OCI-LY1 (cell line): ENCODE measurements at regions not wholly inside any gene's neighbourhood (a gene's known extent, or its start where the extent isn't known, plus 50 kb on each side); places are given as distances from the start of the nearest gene placed in this dataset.

Experiments used
- EZH2 ChIP-seq: fragments of 200-600 bp; sonication (generic), shearing (Covaris generic); IDR thresholded peaks from 2 replicates; pipeline ENCODE4 v1.8.0; 2017; ENCODE audit warnings: borderline replicate concordance, mixed run types, mild to moderate bottlenecking, antibody characterized with exemption, low read length, moderate library complexity, mixed read lengths
- TF ChIP-seq, protein P1 (sequence below): fragments of 200-600 bp; sonication (generic), shearing (Covaris generic); IDR thresholded peaks from 2 replicates; pipeline ENCODE4 v1.5.1; 2017; ENCODE audit warnings: mild to moderate bottlenecking, antibody characterized with exemption, low read length, moderate library complexity, mixed read lengths

GRCh38 chr2:144615866-144616565 is 96.1 kb upstream of the ZEB2 start:
- TF ChIP-seq, protein P1, sequence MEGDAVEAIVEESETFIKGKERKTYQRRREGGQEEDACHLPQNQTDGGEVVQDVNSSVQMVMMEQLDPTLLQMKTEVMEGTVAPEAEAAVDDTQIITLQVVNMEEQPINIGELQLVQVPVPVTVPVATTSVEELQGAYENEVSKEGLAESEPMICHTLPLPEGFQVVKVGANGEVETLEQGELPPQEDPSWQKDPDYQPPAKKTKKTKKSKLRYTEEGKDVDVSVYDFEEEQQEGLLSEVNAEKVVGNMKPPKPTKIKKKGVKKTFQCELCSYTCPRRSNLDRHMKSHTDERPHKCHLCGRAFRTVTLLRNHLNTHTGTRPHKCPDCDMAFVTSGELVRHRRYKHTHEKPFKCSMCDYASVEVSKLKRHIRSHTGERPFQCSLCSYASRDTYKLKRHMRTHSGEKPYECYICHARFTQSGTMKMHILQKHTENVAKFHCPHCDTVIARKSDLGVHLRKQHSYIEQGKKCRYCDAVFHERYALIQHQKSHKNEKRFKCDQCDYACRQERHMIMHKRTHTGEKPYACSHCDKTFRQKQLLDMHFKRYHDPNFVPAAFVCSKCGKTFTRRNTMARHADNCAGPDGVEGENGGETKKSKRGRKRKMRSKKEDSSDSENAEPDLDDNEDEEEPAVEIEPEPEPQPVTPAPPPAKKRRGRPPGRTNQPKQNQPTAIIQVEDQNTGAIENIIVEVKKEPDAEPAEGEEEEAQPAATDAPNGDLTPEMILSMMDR: no peak
- no peak for TF ChIP-seq EZH2
